GM21367 (cell line): ENCODE measurements at regions not wholly inside any gene's neighbourhood (a gene's known extent, or its start where the extent isn't known, plus 50 kb on each side); places are given as distances from the start of the nearest gene placed in this dataset.
"Not testable (repeated sequence)": the region's sequence is repeated elsewhere in the genome, so short reads cannot be mapped to it uniquely, and the experiment has no call there.

Source experiments
- ATAC-seq: cut with Tn5 transposase; IDR thresholded peaks from one replicate; pipeline ENCODE4 v1.9.1; 2021; ENCODE audit not compliant: unreplicated experiment

- not testable (repeated sequence) for ATAC-seq
Observed at GRCh38 chr17:77837072-77837471, 121.4 kb upstream of the TNRC6C start.

DNA sequence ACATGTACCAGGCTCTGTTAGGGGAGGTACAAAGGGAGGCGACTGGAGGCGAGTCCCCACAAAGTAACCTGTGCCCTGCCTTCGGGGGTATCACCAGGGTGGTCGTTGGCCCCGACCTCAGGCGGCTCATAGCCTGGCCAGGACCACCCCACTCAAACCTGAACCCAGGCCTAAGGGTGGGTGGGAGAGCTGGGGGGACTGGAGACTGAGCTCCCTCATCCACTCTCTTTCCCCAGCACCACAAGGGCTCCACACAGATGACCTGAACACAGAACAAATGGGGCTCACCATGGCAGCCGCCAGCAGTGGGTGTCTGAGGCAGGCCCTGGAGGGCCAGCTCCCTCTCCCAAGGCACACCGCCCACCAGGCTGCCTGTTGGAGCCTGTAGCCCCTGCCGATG lies 120.6 kb upstream of the TNRC6C start:
- ATAC-seq, result no peak

DNA sequence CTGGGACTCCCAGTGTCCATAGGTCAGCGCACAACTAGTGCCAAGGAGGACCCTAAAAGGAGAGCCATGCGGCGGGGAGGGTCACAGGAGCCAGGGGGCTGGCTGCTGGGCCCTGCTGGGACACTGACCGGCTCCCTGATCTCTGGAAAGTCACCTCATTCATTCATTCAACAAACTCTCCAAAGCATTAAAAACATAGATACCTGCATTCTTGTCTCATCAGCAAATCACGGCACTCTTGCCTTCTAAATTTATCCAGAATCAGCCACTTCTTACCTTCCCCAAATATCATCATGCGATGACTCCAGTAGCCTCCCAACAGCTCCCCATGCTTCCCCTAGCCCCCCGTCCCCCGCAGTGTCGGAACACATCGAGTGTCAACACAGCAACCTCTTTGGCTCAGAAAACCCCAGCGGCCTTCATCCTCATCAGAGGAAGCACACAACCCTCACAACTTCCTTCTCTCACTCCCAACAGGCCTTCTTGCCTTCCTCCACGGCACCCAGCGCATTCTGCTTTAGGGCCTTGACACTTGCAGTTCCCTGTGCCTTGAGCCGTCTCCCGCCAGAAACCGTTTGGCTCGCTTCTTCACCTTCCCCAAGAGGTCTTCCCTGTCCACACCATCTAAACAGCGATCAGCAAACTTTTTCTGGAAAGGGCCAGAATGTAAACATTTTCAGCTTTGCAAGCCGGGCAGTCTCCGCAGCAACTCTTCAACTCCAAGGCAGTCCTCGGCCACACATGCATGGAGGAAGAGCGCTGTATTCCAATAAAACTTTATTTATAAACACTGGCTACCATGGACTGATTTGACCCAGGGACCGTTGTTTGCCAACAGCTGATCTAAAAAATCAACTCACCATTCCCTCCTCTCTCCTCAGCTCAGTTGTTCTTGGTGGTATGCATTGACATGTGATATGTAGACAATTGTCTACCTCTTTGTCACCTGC lies 119.5 kb upstream of the TNRC6C start:
- no peak for ATAC-seq

DNA sequence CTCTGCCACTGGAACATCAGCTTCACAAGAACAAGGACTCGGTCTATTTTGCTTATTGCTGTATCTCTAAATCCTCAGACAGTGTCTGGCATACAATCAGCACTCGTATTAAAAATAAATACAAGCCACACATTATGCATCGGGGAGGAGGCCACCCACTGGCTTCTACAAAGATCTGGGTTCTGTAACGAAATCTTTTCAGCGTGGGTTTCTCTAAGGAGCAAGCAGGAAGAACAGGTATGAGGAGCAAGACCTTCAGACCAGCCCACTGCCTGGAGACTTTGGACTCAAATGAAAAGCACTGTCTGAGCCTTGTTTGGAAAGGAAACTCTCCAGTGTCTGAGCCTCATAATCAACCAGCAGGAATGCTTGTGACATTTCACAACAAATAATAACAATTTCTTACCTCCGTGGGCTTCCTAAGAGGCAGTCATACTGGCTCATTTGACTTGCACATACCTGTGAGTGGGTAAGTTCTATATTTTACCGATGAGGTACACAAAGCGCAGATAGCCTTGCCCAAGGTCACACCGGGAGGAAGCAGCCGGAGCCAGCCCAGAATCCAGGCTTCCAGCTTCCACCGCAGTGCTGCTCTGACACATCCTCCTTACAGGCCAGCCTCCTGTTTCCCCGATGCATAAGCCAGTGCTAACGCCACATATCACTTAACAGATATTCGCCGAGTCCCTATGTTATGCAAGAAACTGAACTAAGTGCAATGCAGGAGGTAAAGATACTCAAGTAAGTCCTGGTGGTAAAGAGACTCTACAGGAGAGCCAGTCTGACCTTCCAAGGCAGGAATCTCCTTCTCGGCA lies 118.6 kb upstream of the TNRC6C start:
- ATAC-seq, result no peak

DNA sequence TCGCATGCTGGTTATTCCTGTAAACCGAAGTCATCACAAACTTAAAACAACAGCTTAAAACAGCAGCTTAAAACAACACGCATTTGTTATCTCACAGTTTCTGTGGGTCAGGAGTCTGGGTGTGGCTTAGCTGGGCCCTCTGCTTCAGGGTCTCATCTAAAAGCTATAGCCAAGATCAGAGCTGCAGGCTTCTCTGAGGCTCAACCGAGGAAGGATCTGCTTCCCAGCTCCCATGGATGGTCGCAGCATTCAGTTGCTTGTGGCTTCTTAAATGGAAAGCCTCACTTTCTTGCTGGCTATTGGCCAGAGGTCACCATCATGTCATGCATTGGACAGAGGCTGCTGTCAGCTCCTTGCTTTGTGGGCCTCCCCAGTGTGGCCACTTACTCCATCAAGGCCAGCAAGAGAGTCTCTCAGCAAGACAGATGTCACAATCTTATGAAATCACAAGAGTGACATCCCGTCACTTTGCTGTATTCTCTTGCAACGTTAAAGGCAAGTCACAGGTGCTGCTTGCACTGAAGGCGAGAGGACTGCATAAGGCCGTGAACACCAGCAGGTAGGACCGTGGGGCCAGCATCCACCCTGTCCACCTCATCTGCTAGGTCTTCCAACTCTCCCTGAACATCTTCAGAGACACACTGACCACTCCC lies 117.9 kb upstream of the TNRC6C start:
- no peak for ATAC-seq

DNA sequence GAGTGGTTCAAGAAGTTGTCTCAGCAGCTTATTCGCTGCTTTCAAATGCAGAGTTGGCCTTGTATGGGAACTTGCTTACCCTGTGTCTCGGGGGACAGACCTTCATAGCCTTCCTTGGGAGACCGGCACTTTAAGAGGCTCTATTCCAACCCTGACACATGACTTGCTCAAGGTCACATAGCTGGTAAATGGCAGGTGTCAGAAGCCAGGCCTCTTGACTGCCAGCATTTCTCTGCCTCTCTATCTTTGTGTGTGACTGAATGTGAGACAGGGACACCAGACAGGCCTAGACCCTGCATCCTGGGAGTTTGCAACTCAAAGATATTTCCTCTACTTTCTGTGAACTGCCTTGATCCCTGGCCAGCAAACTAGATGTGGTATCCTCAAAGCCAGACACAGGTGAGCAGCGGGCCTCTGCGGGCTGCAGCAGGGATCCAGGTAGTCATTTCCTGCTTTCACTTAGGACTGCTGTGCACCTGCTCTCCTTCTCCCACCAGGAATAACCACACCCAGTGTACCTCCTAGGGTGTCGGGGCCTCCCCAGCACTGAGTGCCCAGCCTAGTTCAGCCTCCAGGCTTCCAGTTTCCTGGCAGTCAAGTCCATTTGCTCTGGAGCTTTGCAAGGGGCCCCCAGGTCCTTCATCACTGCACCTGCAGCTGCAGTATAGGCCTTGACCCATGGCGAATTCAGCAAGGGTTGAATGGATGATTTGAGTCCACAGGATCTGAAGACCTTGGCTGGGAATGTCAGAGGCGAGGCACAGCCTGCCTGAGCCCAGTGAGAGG lies 116.6 kb upstream of the TNRC6C start:
- no peak for ATAC-seq

DNA sequence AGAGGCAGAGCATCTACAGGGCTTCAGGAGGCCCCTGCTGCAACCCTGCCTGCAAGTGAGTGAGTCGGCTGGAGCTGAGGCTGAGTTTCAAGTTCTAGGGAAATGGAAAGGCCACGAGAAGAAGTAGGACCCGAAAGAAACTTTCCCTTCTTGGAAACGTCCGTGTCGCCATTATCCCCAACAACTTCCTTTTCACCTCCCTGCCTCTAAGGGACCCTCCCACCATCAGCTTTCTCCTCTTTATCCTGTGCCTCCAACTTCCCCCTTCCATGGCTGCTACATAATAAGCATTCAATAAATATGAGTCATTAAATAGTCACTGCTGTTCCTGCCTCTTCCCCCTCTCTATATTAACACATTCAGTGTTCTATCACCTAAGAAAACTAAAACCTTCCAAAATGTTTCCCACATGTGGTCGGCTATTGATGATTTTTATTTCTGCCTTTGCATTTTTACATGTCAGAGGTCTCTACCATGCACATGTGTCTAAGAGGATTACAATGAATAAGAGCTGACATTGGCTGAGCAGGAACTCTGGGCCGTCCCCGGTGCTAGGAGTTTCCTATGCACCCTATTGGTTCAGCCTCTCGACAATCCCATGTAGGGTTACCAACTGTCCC lies 115.9 kb upstream of the TNRC6C start:
- no peak for ATAC-seq

- ATAC-seq, result not testable (repeated sequence)
Observed at GRCh38 chr17:77843255-77843895, 115.1 kb upstream of the TNRC6C start.

DNA sequence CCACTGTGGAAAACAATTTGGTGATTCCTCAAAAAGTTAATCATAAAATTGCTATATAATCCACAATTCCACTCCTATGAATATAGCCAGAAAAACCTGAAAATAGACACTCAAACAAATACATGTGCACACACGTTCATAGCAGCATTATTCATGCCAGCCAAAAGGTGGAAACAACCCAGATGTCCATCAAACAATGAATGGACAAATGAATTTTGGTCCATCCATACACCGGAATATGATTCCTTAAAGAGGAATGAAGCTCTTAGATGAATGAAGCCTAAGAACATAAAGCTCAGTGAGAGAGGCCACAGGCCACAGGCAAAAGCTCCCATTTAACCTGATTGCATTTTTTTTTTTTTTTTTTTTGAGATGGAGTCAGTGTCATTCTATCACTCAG lies 114.6 kb upstream of the TNRC6C start:
- ATAC-seq, result no peak

DNA sequence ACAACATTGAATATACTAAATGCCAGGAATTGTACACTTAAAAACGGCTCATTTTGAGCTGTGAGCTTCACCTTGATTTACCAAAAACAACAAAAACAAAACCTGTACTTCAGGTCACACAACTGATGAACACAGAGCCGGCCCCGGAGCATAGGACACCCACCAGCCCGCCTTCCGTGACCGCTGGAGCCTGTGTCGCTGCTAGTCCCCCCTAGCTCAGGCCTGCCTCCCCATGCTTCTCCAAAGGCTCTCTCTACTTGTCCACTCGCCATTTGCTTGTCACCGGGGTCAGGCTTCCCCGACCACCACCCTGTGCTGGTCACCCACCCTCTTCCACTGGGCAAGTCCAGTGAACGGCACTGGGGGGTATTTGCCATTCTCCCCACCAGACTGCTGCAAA lies 113.8 kb upstream of the TNRC6C start:
- no peak for ATAC-seq

GRCh38 chr17:77845541-77846225 lies 112.8 kb upstream of the TNRC6C start:
- ATAC-seq, result no peak

GRCh38 chr17:77846531-77847085 lies 111.9 kb upstream of the TNRC6C start:
- no peak for ATAC-seq

- no peak for ATAC-seq
Observed at GRCh38 chr17:77847221-77848085, 111.0 kb upstream of the TNRC6C start.

- no peak for ATAC-seq
Observed at GRCh38 chr17:77848257-77848656, 110.2 kb upstream of the TNRC6C start.

DNA sequence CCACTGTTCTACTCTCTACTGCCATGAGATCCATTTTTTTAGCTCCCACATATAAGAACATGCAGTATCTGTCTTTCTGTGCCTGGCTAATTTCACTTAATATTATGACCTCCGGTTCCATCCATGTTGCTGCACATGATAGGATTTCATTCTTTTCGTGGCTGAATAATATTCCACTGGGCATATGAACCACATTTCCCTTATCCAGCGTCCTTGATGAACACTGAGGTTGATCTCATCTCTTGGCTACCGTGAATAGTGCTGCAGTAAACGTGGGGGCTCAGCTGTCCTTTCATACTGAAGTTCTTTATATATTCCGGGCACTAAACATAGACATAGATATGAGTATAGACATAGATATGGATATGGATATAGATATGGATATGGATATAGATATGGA lies 109.3 kb upstream of the TNRC6C start:
- ATAC-seq, result no peak

GRCh38 chr17:77851921-77852320 lies 106.6 kb upstream of the TNRC6C start:
- ATAC-seq, result no peak

- no peak for ATAC-seq
Observed at GRCh38 chr17:77852731-77853130, 105.8 kb upstream of the TNRC6C start.
